ENCODE measurements at regions not wholly inside any gene's neighbourhood (a gene's known extent, or its start where the extent isn't known, plus 50 kb on each side); places are given as distances from the start of the nearest gene placed in this dataset.

DNA sequence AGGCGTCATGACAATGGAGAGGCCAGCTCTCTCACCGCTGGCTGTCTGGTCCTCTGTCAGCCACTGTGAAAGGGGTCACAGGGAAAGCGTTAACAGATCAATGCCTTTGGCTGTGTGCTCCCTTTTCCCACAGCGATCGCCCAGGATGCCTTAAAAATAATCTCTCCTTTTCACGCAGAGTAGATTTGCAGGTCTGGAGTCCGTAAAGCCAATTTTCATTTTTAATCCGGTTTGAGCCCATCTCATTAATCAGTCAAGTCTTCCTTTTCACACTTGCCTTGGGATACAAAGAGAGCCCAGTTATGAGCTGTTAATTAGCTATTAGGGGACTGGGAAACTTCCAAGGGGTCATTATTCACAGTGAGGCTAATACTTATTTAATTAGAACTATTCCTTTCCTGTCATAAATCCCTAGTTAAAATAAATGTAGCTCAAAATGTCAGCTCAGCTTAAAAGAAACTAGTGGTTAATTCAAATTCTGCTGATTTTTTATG is 104.3 kb upstream of the RASGRP1 start:
- in situ Hi-C loops (cut with HindIII; ENCODE audit: low pct_unique_long_range_greater_than_20kb, low sequenced_read_pairs) (no loop called here), intact Hi-C loops (cut with micrococcal nuclease; ENCODE audit: unreplicated experiment) (no loop called here)
- Histone ChIP-seq H3K4me3 (ENCODE audit: low read depth in 2 of 2, low read length in 2 of 2) (no peak overlapping the region), H3K4me1 (ENCODE audit: control insufficient read depth, insufficient read depth, low read length) (no peaks in the 10 kb centered on the region), H3K27ac (ENCODE audit: low read length) (no peak overlapping the region), H3K9me3 (ENCODE audit: control insufficient read depth, insufficient read depth, low read depth, low read length) (no peaks in the 10 kb centered on the region), H3K36me3 (ENCODE audit: control insufficient read depth, insufficient read depth, low read length) (no peaks in the 10 kb centered on the region), H3K27me3 (ENCODE audit: control insufficient read depth, insufficient read depth, low read length) (peaks cover 11% of the 10 kb centered on the region)
- ChIA-PET CTCF (no interaction called here), POLR2A (no interaction called here)
- no peak for TF ChIP-seq TCF7L2 (IDR thresholded peaks at IDR 0.05; ENCODE audit: low read depth, low read length)
- TF ChIP-seq, protein P1, sequence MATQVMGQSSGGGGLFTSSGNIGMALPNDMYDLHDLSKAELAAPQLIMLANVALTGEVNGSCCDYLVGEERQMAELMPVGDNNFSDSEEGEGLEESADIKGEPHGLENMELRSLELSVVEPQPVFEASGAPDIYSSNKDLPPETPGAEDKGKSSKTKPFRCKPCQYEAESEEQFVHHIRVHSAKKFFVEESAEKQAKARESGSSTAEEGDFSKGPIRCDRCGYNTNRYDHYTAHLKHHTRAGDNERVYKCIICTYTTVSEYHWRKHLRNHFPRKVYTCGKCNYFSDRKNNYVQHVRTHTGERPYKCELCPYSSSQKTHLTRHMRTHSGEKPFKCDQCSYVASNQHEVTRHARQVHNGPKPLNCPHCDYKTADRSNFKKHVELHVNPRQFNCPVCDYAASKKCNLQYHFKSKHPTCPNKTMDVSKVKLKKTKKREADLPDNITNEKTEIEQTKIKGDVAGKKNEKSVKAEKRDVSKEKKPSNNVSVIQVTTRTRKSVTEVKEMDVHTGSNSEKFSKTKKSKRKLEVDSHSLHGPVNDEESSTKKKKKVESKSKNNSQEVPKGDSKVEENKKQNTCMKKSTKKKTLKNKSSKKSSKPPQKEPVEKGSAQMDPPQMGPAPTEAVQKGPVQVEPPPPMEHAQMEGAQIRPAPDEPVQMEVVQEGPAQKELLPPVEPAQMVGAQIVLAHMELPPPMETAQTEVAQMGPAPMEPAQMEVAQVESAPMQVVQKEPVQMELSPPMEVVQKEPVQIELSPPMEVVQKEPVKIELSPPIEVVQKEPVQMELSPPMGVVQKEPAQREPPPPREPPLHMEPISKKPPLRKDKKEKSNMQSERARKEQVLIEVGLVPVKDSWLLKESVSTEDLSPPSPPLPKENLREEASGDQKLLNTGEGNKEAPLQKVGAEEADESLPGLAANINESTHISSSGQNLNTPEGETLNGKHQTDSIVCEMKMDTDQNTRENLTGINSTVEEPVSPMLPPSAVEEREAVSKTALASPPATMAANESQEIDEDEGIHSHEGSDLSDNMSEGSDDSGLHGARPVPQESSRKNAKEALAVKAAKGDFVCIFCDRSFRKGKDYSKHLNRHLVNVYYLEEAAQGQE (IDR thresholded peaks at IDR 0.05; ENCODE audit: insufficient read depth in 1 of 2, low read depth in 2 of 2, low read length in 1 of 2): no peak
- TF ChIP-seq, protein P2, sequence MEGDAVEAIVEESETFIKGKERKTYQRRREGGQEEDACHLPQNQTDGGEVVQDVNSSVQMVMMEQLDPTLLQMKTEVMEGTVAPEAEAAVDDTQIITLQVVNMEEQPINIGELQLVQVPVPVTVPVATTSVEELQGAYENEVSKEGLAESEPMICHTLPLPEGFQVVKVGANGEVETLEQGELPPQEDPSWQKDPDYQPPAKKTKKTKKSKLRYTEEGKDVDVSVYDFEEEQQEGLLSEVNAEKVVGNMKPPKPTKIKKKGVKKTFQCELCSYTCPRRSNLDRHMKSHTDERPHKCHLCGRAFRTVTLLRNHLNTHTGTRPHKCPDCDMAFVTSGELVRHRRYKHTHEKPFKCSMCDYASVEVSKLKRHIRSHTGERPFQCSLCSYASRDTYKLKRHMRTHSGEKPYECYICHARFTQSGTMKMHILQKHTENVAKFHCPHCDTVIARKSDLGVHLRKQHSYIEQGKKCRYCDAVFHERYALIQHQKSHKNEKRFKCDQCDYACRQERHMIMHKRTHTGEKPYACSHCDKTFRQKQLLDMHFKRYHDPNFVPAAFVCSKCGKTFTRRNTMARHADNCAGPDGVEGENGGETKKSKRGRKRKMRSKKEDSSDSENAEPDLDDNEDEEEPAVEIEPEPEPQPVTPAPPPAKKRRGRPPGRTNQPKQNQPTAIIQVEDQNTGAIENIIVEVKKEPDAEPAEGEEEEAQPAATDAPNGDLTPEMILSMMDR (IDR thresholded peaks at IDR 0.05): no peak
- TF ChIP-seq SIN3A (IDR thresholded peaks at IDR 0.05; ENCODE audit: borderline replicate concordance, insufficient read depth, low read depth, low read length): no peak
- no peak for TF ChIP-seq POLR2AphosphoS5 (IDR thresholded peaks at IDR 0.05; ENCODE audit: low read depth, low read length)
- ATAC-seq (no peak), DNase-seq (ENCODE audit: low read depth, low spot score) (no peak)
- BruUV-seq (replicated peaks): no TSS peak

DNA sequence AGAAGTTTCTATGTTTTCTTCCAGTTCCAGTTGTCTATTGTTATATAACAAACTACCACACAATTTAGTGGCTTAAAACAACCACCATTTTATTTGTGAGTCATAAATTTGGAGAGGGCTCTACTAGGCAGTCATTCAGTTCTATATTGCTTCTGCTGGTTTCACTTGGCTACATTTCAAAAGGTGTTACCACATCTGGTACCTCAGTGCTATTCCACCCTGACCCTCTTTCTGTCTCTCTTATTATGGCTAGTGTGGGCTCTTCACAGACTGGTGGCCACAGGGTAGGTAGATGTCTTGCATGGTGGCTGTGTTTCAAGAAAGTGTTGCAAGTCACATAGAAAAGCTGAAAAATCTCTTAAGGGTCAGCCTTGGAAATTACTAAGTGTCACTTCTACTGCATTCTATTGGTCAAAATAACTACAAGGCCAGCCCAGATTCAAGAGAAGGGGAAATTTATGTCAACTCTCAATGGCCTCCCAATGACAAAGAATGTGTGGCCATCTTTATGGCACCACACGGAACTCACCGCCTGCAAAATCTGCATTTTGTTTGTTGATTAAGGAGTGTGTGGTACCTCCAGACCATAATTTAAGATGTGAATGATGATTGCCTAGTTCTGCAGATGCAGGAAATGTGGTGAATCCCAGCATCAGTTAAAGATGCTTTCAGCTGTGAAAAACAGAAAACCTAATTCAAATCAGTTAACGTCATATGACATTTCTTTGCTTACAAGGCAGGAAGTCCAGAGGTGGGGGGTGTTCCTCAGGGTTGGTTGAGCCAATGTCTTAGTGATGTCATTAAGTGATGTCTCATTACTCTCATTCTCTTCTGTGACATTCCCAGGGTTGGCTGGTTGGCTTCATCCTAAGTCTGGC is 105.8 kb upstream of the RASGRP1 start:
- H3K9me3 ChIP-seq (ENCODE audit: control insufficient read depth, insufficient read depth, low read depth, low read length): no peaks in the 10 kb centered on the region
- no peaks in the 10 kb centered on the region for H3K36me3 ChIP-seq (ENCODE audit: control insufficient read depth, insufficient read depth, low read length)
- peaks cover 11% of the 10 kb centered on the region for H3K27me3 ChIP-seq (ENCODE audit: control insufficient read depth, insufficient read depth, low read length)
- no peak overlapping the region for H3K4me3 ChIP-seq (ENCODE audit: low read depth in 2 of 2, low read length in 2 of 2)
- ATAC-seq (no peak), DNase-seq (ENCODE audit: low read depth, low spot score) (no peak)
- H3K4me1 ChIP-seq (ENCODE audit: control insufficient read depth, insufficient read depth, low read length): no peaks in the 10 kb centered on the region
- H3K27ac ChIP-seq (ENCODE audit: low read length): no peak overlapping the region
- in situ Hi-C loops (cut with HindIII; ENCODE audit: low pct_unique_long_range_greater_than_20kb, low sequenced_read_pairs): no loop called here
- BruUV-seq (replicated peaks): no TSS peak
- CTCF ChIA-PET: no interaction called here
- intact Hi-C loops (cut with micrococcal nuclease; ENCODE audit: unreplicated experiment): no loop called here
- POLR2A ChIA-PET: no interaction called here
- TF ChIP-seq, protein P1 (IDR thresholded peaks at IDR 0.05; ENCODE audit: insufficient read depth in 1 of 2, low read depth in 2 of 2, low read length in 1 of 2): no peak

All from Panc1 (cell line).